CD4-positive, CD25-positive, alpha-beta regulatory T cell (primary cell): ENCODE measurements at regions not wholly inside any gene's neighbourhood (a gene's known extent, or its start where the extent isn't known, plus 50 kb on each side); places are given as distances from the start of the nearest gene placed in this dataset.

ENCODE experiments used
- ATAC-seq, 2 donors: fragments of 150-1000 bp; cut with Tn5 transposase; one replicate each; pipeline ENCODE4 v1.10.0; 2021; ENCODE audit warnings: low read depth in 2 of 2, moderate number of reproducible peaks in 2 of 2, moderate library complexity in 1 of 2
- DNase-seq, 3 donors: peaks; one replicate each; pipeline versions ENCODE4 v3.0.0 to v3.0.0-alpha.2; 2012 to 2022; ENCODE audit warnings: mixed read lengths in 1 of 3
- H3K27ac ChIP-seq: one replicate; pipeline ENCODE4 v1.7.0; 2013; ENCODE audit warnings: mild to moderate bottlenecking, low read length; ENCODE audit not compliant: insufficient read depth, poor library complexity, severe bottlenecking
- H3K27me3 ChIP-seq: one replicate; pipeline ENCODE4 v1.7.0; 2013; ENCODE audit warnings: low read length; ENCODE audit not compliant: control insufficient read depth, insufficient read depth
- H3K36me3 ChIP-seq: one replicate; pipeline ENCODE4 v1.7.0; 2013; ENCODE audit warnings: mild to moderate bottlenecking, low read length, moderate library complexity; ENCODE audit not compliant: control insufficient read depth, insufficient read depth
- H3K4me1 ChIP-seq: 2 replicates; pipeline ENCODE4 v1.7.0; 2013; ENCODE audit warnings: mild to moderate bottlenecking, low read length; ENCODE audit not compliant: insufficient read depth, control insufficient read depth, poor library complexity, severe bottlenecking
- H3K4me3 ChIP-seq: one replicate; pipeline ENCODE4 v1.7.0; 2013; ENCODE audit warnings: low read depth, mild to moderate bottlenecking, low read length, moderate library complexity
- H3K9me3 ChIP-seq, 2 experiments: 1 replicate in 1 of 2; 2 replicates in 1 of 2; pipeline ENCODE4 v1.7.0; 2013; ENCODE audit warnings: low read length in 2 of 2, mild to moderate bottlenecking in 1 of 2, moderate library complexity in 1 of 2; ENCODE audit not compliant: control insufficient read depth in 2 of 2
- H3K27ac Mint-ChIP-seq, 3 donors: one replicate each; pipeline ENCODE4 v1.8.0; 2020 to 2022; ENCODE audit warnings: mild to moderate bottlenecking in 3 of 3, mixed read lengths in 3 of 3, moderate library complexity in 2 of 3
- H3K27me3 Mint-ChIP-seq: one replicate; pipeline ENCODE4 v1.8.0; 2022; ENCODE audit warnings: mild to moderate bottlenecking, mixed read lengths
- H3K36me3 Mint-ChIP-seq: one replicate; pipeline ENCODE4 v1.8.0; 2020; ENCODE audit warnings: mixed read lengths
- H3K4me1 Mint-ChIP-seq, 4 donors: one replicate each; pipeline ENCODE4 v1.8.0; 2020 to 2022; ENCODE audit warnings: mixed read lengths in 4 of 4, mild to moderate bottlenecking in 1 of 4
- H3K4me3 Mint-ChIP-seq, 4 donors: one replicate each; pipeline ENCODE4 v1.8.0; 2020 to 2022; ENCODE audit warnings: mild to moderate bottlenecking in 4 of 4, mixed read lengths in 4 of 4, moderate library complexity in 3 of 4
- H3K9me3 Mint-ChIP-seq, 7 donors: one replicate each; pipeline ENCODE4 v1.8.0; 2020 to 2022; ENCODE audit warnings: mixed read lengths in 7 of 7, mild to moderate bottlenecking in 3 of 7, moderate library complexity in 2 of 7

GRCh38 chrX:118216087-118216486 lies 99.5 kb upstream of the KLHL13 start:
- Histone ChIP-seq H3K4me3 (no peak overlapping the region), H3K9me3 (no peaks in the 10 kb centered on the region), H3K36me3 (no peaks in the 10 kb centered on the region), H3K27me3 (no peaks in the 10 kb centered on the region), H3K27ac (no peak overlapping the region), H3K4me1 (no peaks in the 10 kb centered on the region)
- no peak overlapping the region for H3K27ac Mint-ChIP-seq
- H3K4me1 Mint-ChIP-seq = no peaks in the 10 kb centered on the region
- DNase-seq = no peak
- H3K27me3 Mint-ChIP-seq = peaks cover 8% of the 10 kb centered on the region
- no peak overlapping the region for H3K4me3 Mint-ChIP-seq
- no peaks in the 10 kb centered on the region for H3K9me3 Mint-ChIP-seq
- no peaks in the 10 kb centered on the region for H3K36me3 Mint-ChIP-seq
- ATAC-seq = no peak

GRCh38 chrX:118216509-118216908 lies 99.9 kb upstream of the KLHL13 start:
- Histone ChIP-seq H3K36me3 (no peaks in the 10 kb centered on the region), H3K4me3 (no peak overlapping the region), H3K4me1 (no peaks in the 10 kb centered on the region), H3K27ac (no peak overlapping the region), H3K27me3 (no peaks in the 10 kb centered on the region), H3K9me3 (no peaks in the 10 kb centered on the region)
- Mint-ChIP-seq H3K36me3 (no peaks in the 10 kb centered on the region), H3K27me3 (peaks cover 11% of the 10 kb centered on the region), H3K27ac (no peak overlapping the region), H3K9me3 (no peaks in the 10 kb centered on the region), H3K4me3 (no peak overlapping the region), H3K4me1 (no peaks in the 10 kb centered on the region)
- ATAC-seq (no peak), DNase-seq (no peak)

GRCh38 chrX:118218079-118218478 lies 101.5 kb upstream of the KLHL13 start:
- no peaks in the 10 kb centered on the region for H3K27me3 ChIP-seq
- peaks cover 4% of the 10 kb centered on the region for H3K27me3 Mint-ChIP-seq
- no peaks in the 10 kb centered on the region for H3K9me3 Mint-ChIP-seq
- H3K4me3 Mint-ChIP-seq = no peak overlapping the region
- ATAC-seq (no peak), DNase-seq (no peak)
- H3K4me1 Mint-ChIP-seq = no peaks in the 10 kb centered on the region
- H3K27ac ChIP-seq = no peak overlapping the region
- no peaks in the 10 kb centered on the region for H3K36me3 Mint-ChIP-seq
- H3K4me1 ChIP-seq = no peaks in the 10 kb centered on the region
- H3K4me3 ChIP-seq = no peak overlapping the region
- no peak overlapping the region for H3K27ac Mint-ChIP-seq
- H3K36me3 ChIP-seq = no peaks in the 10 kb centered on the region
- H3K9me3 ChIP-seq = no peaks in the 10 kb centered on the region

GRCh38 chrX:118218940-118219339 lies 102.3 kb upstream of the KLHL13 start:
- H3K27ac Mint-ChIP-seq = no peak overlapping the region
- DNase-seq = no peak
- H3K36me3 Mint-ChIP-seq = no peaks in the 10 kb centered on the region
- H3K27ac ChIP-seq = no peak overlapping the region
- H3K27me3 ChIP-seq = no peaks in the 10 kb centered on the region
- H3K9me3 Mint-ChIP-seq = no peaks in the 10 kb centered on the region
- no peaks in the 10 kb centered on the region for H3K9me3 ChIP-seq
- ATAC-seq = no peak
- no peaks in the 10 kb centered on the region for H3K4me1 ChIP-seq
- H3K4me1 Mint-ChIP-seq = no peaks in the 10 kb centered on the region
- H3K36me3 ChIP-seq = no peaks in the 10 kb centered on the region
- no peak overlapping the region for H3K4me3 ChIP-seq
- no peak overlapping the region for H3K4me3 Mint-ChIP-seq
- H3K27me3 Mint-ChIP-seq = peaks cover 4% of the 10 kb centered on the region

GRCh38 chrX:118219866-118220265 lies 103.3 kb upstream of the KLHL13 start:
- ATAC-seq (no peak), DNase-seq (no peak)
- Histone ChIP-seq H3K27me3 (no peaks in the 10 kb centered on the region), H3K4me1 (no peaks in the 10 kb centered on the region), H3K27ac (no peak overlapping the region), H3K9me3 (no peaks in the 10 kb centered on the region), H3K36me3 (no peaks in the 10 kb centered on the region), H3K4me3 (no peak overlapping the region)
- H3K27me3 Mint-ChIP-seq = peaks cover 4% of the 10 kb centered on the region
- H3K4me3 Mint-ChIP-seq = no peak overlapping the region
- no peaks in the 10 kb centered on the region for H3K36me3 Mint-ChIP-seq
- no peaks in the 10 kb centered on the region for H3K9me3 Mint-ChIP-seq
- no peaks in the 10 kb centered on the region for H3K4me1 Mint-ChIP-seq
- no peak overlapping the region for H3K27ac Mint-ChIP-seq

- peaks cover 4% of the 10 kb centered on the region for H3K27me3 Mint-ChIP-seq
- no peaks in the 10 kb centered on the region for H3K9me3 Mint-ChIP-seq
- H3K4me3 ChIP-seq = no peak overlapping the region
- H3K4me3 Mint-ChIP-seq = no peak overlapping the region
- DNase-seq = no peak
- no peaks in the 10 kb centered on the region for H3K36me3 ChIP-seq
- H3K27ac ChIP-seq = no peak overlapping the region
- no peaks in the 10 kb centered on the region for H3K27me3 ChIP-seq
- H3K27ac Mint-ChIP-seq = peak overlapping the region in 1 of 3 donors; percentile 38
- no peaks in the 10 kb centered on the region for H3K9me3 ChIP-seq
- no peaks in the 10 kb centered on the region for H3K4me1 ChIP-seq
- no peaks in the 10 kb centered on the region for H3K4me1 Mint-ChIP-seq
- no peaks in the 10 kb centered on the region for H3K36me3 Mint-ChIP-seq
- ATAC-seq = no peak
Observed at GRCh38 chrX:118220509-118220908, 103.9 kb upstream of the KLHL13 start.

- Mint-ChIP-seq H3K27me3 (peaks cover 4% of the 10 kb centered on the region), H3K9me3 (no peaks in the 10 kb centered on the region)
Observed at GRCh38 chrX:118221270-118221669, 104.7 kb upstream of the KLHL13 start.

GRCh38 chrX:118221733-118222132 lies 105.1 kb upstream of the KLHL13 start:
- Histone ChIP-seq H3K4me1 (no peaks in the 10 kb centered on the region), H3K36me3 (no peaks in the 10 kb centered on the region), H3K4me3 (no peak overlapping the region), H3K27me3 (no peaks in the 10 kb centered on the region), H3K9me3 (no peaks in the 10 kb centered on the region), H3K27ac (no peak overlapping the region)
- no peak for DNase-seq
- Mint-ChIP-seq H3K27me3 (peaks cover 4% of the 10 kb centered on the region), H3K4me3 (no peak overlapping the region), H3K9me3 (no peaks in the 10 kb centered on the region), H3K4me1 (no peaks in the 10 kb centered on the region), H3K27ac (no peak overlapping the region), H3K36me3 (no peaks in the 10 kb centered on the region)
- no peak for ATAC-seq

More at GRCh38 chrX:118221270-118221669, 104.7 kb upstream of the KLHL13 start:
- ATAC-seq (no peak), DNase-seq (no peak)
- Histone ChIP-seq H3K36me3 (no peaks in the 10 kb centered on the region), H3K4me1 (no peaks in the 10 kb centered on the region), H3K9me3 (no peaks in the 10 kb centered on the region), H3K27me3 (no peaks in the 10 kb centered on the region), H3K27ac (no peak overlapping the region), H3K4me3 (no peak overlapping the region)
- Mint-ChIP-seq H3K4me3 (no peak overlapping the region), H3K27ac (no peak overlapping the region), H3K4me1 (no peaks in the 10 kb centered on the region), H3K36me3 (no peaks in the 10 kb centered on the region)
